BJ (cell line): ENCODE measurements at regions not wholly inside any gene's neighbourhood (a gene's known extent, or its start where the extent isn't known, plus 50 kb on each side); places are given as distances from the start of the nearest gene placed in this dataset.

ENCODE experiments used
- CTCF ChIA-PET: fragments of 350-600 bp; formaldehyde crosslinking; extraction: SDS; loops from one replicate; lab custom pipeline; 2021; ENCODE audit warnings: antibody characterized with exemption, inconsistent platforms; lab: Yijun Ruan, JAX
- POLR2A ChIA-PET: fragments of 300-600 bp; sonication (Branson Sonifier 250); formaldehyde crosslinking; extraction: SDS; loops from one replicate; lab custom pipeline; 2021; ENCODE audit warnings: antibody characterized with exemption; lab: Charles Lee
- DNase-seq: peaks from one replicate; pipeline ENCODE4 v3.0.0-alpha.2; 2011; ENCODE audit warnings: low read depth
- H3K27me3 ChIP-seq: 2 replicates; pipeline ENCODE4 v1.6.0; 2011; ENCODE audit warnings: low read length; ENCODE audit not compliant: control insufficient read depth, insufficient read depth
- H3K36me3 ChIP-seq: 2 replicates; pipeline ENCODE4 v1.5.1; 2011; ENCODE audit warnings: low read length; ENCODE audit not compliant: control insufficient read depth, insufficient read depth
- H3K4me3 ChIP-seq: 2 replicates; pipeline ENCODE4 v1.5.1; 2011; ENCODE audit warnings: low read depth, mild to moderate bottlenecking, control low read depth, low read length
- TF ChIP-seq, protein P1 (sequence below): IDR thresholded peaks from 2 replicates; pipeline ENCODE4 v1.5.1; 2011; ENCODE audit warnings: low read depth, mild to moderate bottlenecking, control low read depth, inconsistent platforms, low read length, moderate library complexity; ENCODE audit not compliant: insufficient read depth

DNA sequence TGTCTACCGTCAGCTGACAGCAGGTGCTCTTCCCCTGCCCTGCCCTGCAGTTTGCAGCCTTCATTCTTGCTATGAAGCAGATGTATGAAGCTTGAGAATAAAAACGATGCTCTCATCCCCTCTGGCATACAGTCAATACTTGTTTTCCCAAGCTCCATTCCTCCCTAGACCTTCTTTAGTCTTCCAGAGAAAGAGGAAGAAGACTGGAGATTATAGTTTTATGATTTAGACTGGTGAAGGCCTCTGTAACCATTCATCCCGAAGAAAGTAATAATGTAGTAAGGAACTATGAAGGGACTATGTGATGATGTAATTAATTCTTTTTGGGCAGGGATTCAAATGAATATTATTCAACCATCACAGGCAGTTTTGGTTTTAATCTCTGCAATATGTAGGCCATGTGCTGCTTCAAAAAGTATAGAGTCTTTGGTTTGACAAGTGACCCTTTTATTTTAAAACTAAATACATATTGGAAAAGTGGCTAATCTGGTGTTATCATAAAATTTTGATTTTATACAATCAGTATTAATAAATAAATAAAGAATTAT is 242.4 kb upstream of the KIAA1217 start:
- no peak for DNase-seq
- CTCF ChIA-PET: no interaction called here
- POLR2A ChIA-PET: no interaction called here
- no peaks in the 10 kb centered on the region for H3K36me3 ChIP-seq
- H3K27me3 ChIP-seq: no peaks in the 10 kb centered on the region
- TF ChIP-seq, protein P1, sequence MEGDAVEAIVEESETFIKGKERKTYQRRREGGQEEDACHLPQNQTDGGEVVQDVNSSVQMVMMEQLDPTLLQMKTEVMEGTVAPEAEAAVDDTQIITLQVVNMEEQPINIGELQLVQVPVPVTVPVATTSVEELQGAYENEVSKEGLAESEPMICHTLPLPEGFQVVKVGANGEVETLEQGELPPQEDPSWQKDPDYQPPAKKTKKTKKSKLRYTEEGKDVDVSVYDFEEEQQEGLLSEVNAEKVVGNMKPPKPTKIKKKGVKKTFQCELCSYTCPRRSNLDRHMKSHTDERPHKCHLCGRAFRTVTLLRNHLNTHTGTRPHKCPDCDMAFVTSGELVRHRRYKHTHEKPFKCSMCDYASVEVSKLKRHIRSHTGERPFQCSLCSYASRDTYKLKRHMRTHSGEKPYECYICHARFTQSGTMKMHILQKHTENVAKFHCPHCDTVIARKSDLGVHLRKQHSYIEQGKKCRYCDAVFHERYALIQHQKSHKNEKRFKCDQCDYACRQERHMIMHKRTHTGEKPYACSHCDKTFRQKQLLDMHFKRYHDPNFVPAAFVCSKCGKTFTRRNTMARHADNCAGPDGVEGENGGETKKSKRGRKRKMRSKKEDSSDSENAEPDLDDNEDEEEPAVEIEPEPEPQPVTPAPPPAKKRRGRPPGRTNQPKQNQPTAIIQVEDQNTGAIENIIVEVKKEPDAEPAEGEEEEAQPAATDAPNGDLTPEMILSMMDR: no peak
- no peak overlapping the region for H3K4me3 ChIP-seq

DNA sequence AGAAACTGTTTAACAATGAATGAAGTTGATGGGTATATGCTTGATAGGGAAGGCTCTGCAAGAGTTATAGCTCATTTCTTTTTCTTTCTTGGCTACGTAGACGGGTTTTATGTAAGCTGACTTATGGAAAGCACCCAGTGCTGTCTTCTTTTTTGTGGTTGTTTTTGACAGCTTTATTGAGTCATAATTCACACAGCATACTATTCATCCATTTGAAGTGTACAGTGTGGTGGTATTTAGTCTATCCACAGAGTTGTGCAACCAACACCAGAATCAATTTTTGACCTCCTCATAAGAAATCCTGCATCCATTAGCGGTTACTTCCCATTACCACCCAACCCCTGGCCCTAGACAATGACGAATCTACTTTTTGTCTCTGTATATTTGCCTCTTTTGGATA is 240.6 kb upstream of the KIAA1217 start:
- Histone ChIP-seq H3K27me3 (no peaks in the 10 kb centered on the region), H3K4me3 (no peak overlapping the region), H3K36me3 (no peaks in the 10 kb centered on the region)
- DNase-seq: no peak
- TF ChIP-seq, protein P1: no peak
- POLR2A ChIA-PET: no interaction called here
- CTCF ChIA-PET: no interaction called here

DNA sequence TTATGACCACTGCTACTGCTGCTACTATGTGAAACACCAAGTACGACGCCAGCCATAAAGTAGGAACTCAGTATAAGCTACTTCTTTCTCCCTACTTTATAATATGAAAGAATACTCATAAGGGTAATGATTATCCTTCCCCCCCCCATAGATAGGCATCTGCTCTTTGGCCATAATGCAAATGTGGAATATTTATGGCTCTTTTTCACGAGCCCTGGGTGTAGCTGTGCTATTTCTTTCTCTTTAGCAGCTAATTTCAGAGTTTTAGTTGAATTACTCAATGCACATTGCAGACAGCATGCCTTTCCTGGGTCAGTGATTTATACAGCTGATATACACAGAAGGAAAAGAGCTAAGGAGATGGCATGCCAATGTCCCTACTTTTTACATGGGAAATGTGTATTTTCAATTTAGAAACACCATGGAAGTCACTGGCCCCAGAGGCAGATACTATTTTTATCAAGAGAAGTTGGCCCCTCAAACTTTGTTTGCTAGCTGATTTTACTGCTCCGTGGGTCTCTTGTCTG is 234.1 kb upstream of the KIAA1217 start:
- CTCF ChIA-PET: interaction anchor here (2.2 kb wide), 1 partner anchor 20 kb away, joined by 9 read pairs; no protein-coding TSS in a partner anchor
- POLR2A ChIA-PET: no interaction called here
- H3K27me3 ChIP-seq: no peaks in the 10 kb centered on the region
- DNase-seq: no peak
- TF ChIP-seq, protein P1: no peak
- H3K36me3 ChIP-seq: no peaks in the 10 kb centered on the region
- no peak overlapping the region for H3K4me3 ChIP-seq

DNA sequence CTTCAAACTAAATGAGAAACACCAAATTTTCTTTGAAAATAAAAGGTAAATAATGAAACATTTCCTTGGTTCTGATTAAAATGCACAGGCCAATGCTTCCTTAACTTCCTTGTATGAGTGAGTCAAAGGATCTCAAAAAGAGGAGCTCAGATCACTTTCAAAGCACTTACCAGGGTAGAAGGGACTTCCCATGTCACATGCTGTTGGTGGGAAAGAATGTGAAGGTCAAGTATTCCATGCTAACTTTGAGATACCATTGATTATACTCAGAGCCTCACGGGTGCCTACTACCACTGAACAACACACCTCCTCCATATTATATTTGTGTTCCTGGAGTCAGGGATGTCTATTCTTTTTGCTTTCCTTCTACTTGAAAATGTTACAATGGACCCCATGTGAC is 233.5 kb upstream of the KIAA1217 start:
- ChIA-PET CTCF (interaction anchor here (2.2 kb wide), 1 partner anchor 19 kb away, joined by 9 read pairs; no protein-coding TSS in a partner anchor), POLR2A (no interaction called here)
- TF ChIP-seq, protein P1: no peak
- no peaks in the 10 kb centered on the region for H3K27me3 ChIP-seq
- no peaks in the 10 kb centered on the region for H3K36me3 ChIP-seq
- DNase-seq: no peak
- no peak overlapping the region for H3K4me3 ChIP-seq

DNA sequence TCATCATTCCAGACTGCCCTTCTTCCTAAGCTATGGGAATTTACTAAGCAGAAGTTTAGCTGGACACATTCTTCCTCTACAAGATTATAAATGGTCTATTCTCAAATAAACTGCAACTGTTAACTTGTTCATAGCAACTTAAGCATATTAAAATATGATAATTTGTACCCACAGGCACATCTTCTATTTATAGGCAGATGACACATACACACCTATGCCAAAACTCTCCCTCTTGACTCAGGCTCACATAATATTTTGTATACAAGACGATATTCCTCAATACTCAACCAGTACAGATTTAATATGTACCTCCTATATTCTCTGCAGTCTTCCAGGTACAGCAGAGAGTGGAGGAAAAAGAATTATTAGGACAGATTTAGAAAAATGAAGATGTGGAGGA is 232.7 kb upstream of the KIAA1217 start:
- Histone ChIP-seq H3K36me3 (no peaks in the 10 kb centered on the region), H3K27me3 (no peaks in the 10 kb centered on the region), H3K4me3 (no peak overlapping the region)
- no peak for DNase-seq
- POLR2A ChIA-PET: no interaction called here
- CTCF ChIA-PET: interaction anchor here (2.3 kb wide), 1 partner anchor 18 kb away, joined by 15 read pairs; no protein-coding TSS in a partner anchor
- TF ChIP-seq, protein P1: no peak
